ENCODE measurements at regions not wholly inside any gene's neighbourhood (a gene's known extent, or its start where the extent isn't known, plus 50 kb on each side); places are given as distances from the start of the nearest gene placed in this dataset.

- TF ChIP-seq CTCF (IDR thresholded peaks at IDR 0.05) = no peak
- no peak for TF ChIP-seq POLR2A (IDR thresholded peaks at IDR 0.05)
- WGBS, 2 donors = 84 to 88% methylated on average over 16 to 17 of the region's 17 CpGs
- H3K27ac ChIP-seq = no peak overlapping the region
- H3K4me1 ChIP-seq = no peaks in the 10 kb centered on the region
- no peaks in the 10 kb centered on the region for H3K36me3 ChIP-seq
- DNase-seq = no peak
- no peak overlapping the region for H3K4me3 ChIP-seq (replicated peaks in 1 of 3)
- no peaks in the 10 kb centered on the region for H3K27me3 ChIP-seq
- H3K9me3 ChIP-seq = no peaks in the 10 kb centered on the region
- intact Hi-C loops (cut with DNase I) = no loop called here
These were observed 68.6 kb upstream of the PPP2R2D start for GRCh38 chr10:131832056-131832685.

- TF ChIP-seq CTCF (IDR thresholded peaks at IDR 0.05) (no peak), POLR2A (IDR thresholded peaks at IDR 0.05) (no peak)
- no peak for DNase-seq
- Histone ChIP-seq H3K4me3 (replicated peaks in 1 of 3) (no peak overlapping the region), H3K9me3 (no peaks in the 10 kb centered on the region), H3K36me3 (no peaks in the 10 kb centered on the region), H3K27me3 (no peaks in the 10 kb centered on the region), H3K27ac (no peak overlapping the region), H3K4me1 (no peaks in the 10 kb centered on the region)
- intact Hi-C loops (cut with DNase I) = no loop called here
- WGBS, 2 donors = 88 to 92% methylated on average over 5 of the region's 5 CpGs
These were observed 67.8 kb upstream of the PPP2R2D start for GRCh38 chr10:131833013-131833412.

GRCh38 chr10:131833446-131834080 lies 67.2 kb upstream of the PPP2R2D start:
- H3K27me3 ChIP-seq = no peaks in the 10 kb centered on the region

GRCh38 chr10:131834152-131834810 lies 66.5 kb upstream of the PPP2R2D start:
- WGBS, 2 donors = 94% methylated on average over 3 to 4 of the region's 8 CpGs
- Histone ChIP-seq H3K4me1 (no peaks in the 10 kb centered on the region), H3K27me3 (no peaks in the 10 kb centered on the region), H3K36me3 (no peaks in the 10 kb centered on the region), H3K4me3 (replicated peaks in 1 of 3) (no peak overlapping the region), H3K27ac (no peak overlapping the region), H3K9me3 (no peaks in the 10 kb centered on the region)
- TF ChIP-seq CTCF (IDR thresholded peaks at IDR 0.05) = no peak
- no peak for TF ChIP-seq POLR2A (IDR thresholded peaks at IDR 0.05)
- intact Hi-C loops (cut with DNase I) = no loop called here
- no peak for DNase-seq

More at GRCh38 chr10:131833446-131834080, 67.2 kb upstream of the PPP2R2D start:
- Histone ChIP-seq H3K27ac (no peak overlapping the region), H3K36me3 (no peaks in the 10 kb centered on the region), H3K9me3 (no peaks in the 10 kb centered on the region), H3K4me3 (replicated peaks in 1 of 3) (no peak overlapping the region), H3K4me1 (no peaks in the 10 kb centered on the region)
- 90 to 95% methylated on average over 12 to 14 of the region's 14 CpGs for WGBS, 2 donors
- intact Hi-C loops (cut with DNase I) = no loop called here
- DNase-seq = no peak
- no peak for TF ChIP-seq CTCF (IDR thresholded peaks at IDR 0.05)
- no peak for TF ChIP-seq POLR2A (IDR thresholded peaks at IDR 0.05)

Data from thyroid gland (tissue), 4 donors.